Endothelial cell of umbilical vein (primary cell): ENCODE measurements at regions not wholly inside any gene's neighbourhood (a gene's known extent, or its start where the extent isn't known, plus 50 kb on each side); places are given as distances from the start of the nearest gene placed in this dataset.

Experiments
- EZH2 ChIP-seq: IDR thresholded peaks from 2 replicates; pipeline ENCODE4 v1.6.1; 2012; ENCODE audit warnings: borderline replicate concordance, low read depth, mild to moderate bottlenecking, moderate library complexity, low read length, inconsistent platforms; ENCODE audit not compliant: severe bottlenecking
- POLR2AphosphoS5 ChIP-seq: IDR thresholded peaks from 2 replicates; pipeline ENCODE4 v1.6.1; 2012; ENCODE audit warnings: low read depth, mild to moderate bottlenecking, control low read depth, low read length, moderate library complexity; ENCODE audit not compliant: insufficient read depth
- TF ChIP-seq, protein P1 (sequence below), 2 donors: IDR thresholded peaks; 1 replicate in 1 of 2; 2 replicates in 1 of 2; pipeline ENCODE4 v1.5.1; 2011; ENCODE audit warnings: low read length in 2 of 2, mild to moderate bottlenecking in 2 of 2, moderate library complexity in 2 of 2, control low read depth in 1 of 2, inconsistent platforms in 1 of 2, low read depth in 1 of 2; ENCODE audit not compliant: insufficient read depth in 1 of 2; ENCODE audit errors: extremely low read depth in 1 of 2
- TF ChIP-seq, protein P2 (sequence below): IDR thresholded peaks from 2 replicates; pipeline ENCODE4 v1.6.1; 2011; ENCODE audit not compliant: insufficient read depth, insufficient read length

DNA sequence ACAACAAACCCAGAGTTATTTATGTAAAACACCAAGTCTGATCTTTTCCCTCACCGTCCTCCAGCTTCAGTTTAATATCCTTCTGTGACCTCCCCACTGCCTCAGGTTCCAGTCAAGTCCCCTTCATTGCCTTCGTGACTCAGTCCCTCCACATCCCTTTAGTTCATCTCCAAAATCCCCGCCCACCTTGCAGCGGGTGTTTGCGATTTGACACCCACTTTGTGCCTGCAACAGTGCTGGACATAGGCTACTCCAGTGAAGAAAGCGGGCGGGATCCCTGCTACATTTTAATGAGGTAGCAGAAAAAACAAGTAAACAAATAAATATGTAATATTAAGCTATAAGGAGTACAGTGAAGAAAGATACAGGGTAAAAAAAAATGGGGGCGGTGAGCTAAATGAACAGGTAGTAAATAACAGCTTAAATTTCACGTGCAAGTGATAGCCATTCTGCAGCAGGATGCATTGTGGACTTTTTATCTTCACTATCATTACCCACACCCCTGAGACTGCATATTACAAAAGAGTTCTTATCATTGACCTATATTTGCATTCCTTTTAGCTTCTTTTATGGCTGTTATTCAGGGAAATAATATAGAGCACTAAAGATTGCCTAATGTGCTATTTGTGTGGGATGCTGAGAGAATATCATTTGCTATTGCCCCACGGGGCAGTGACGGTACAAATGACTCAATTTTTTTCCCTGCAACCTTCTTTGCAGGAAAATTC lies 222.8 kb upstream of the NUDT4 start:
- TF ChIP-seq, protein P1, sequence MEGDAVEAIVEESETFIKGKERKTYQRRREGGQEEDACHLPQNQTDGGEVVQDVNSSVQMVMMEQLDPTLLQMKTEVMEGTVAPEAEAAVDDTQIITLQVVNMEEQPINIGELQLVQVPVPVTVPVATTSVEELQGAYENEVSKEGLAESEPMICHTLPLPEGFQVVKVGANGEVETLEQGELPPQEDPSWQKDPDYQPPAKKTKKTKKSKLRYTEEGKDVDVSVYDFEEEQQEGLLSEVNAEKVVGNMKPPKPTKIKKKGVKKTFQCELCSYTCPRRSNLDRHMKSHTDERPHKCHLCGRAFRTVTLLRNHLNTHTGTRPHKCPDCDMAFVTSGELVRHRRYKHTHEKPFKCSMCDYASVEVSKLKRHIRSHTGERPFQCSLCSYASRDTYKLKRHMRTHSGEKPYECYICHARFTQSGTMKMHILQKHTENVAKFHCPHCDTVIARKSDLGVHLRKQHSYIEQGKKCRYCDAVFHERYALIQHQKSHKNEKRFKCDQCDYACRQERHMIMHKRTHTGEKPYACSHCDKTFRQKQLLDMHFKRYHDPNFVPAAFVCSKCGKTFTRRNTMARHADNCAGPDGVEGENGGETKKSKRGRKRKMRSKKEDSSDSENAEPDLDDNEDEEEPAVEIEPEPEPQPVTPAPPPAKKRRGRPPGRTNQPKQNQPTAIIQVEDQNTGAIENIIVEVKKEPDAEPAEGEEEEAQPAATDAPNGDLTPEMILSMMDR (IDR thresholded peaks at IDR 0.05; ENCODE audit: extremely low read depth in 1 of 2, insufficient read depth in 1 of 2, low read depth in 1 of 2, low read length in 2 of 2) = no peak
- TF ChIP-seq, protein P2, sequence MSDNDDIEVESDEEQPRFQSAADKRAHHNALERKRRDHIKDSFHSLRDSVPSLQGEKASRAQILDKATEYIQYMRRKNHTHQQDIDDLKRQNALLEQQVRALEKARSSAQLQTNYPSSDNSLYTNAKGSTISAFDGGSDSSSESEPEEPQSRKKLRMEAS = no peak
- no peak for TF ChIP-seq EZH2
- TF ChIP-seq POLR2AphosphoS5 = no peak
